IPS-15b (cell line): ENCODE measurements at regions not wholly inside any gene's neighbourhood (a gene's known extent, or its start where the extent isn't known, plus 50 kb on each side); places are given as distances from the start of the nearest gene placed in this dataset.

ENCODE experiments used
- H3K27me3 ChIP-seq: one replicate; pipeline ENCODE4 v1.6.1; 2013; ENCODE audit warnings: low read length; ENCODE audit not compliant: control insufficient read depth, insufficient read depth
- H3K36me3 ChIP-seq: one replicate; pipeline ENCODE4 v1.6.1; 2013; ENCODE audit warnings: low read length; ENCODE audit not compliant: control insufficient read depth, insufficient read depth
- H3K4me1 ChIP-seq: one replicate; pipeline ENCODE4 v1.6.1; 2013; ENCODE audit warnings: mild to moderate bottlenecking, low read length; ENCODE audit not compliant: control insufficient read depth, insufficient read depth
- H3K4me3 ChIP-seq: one replicate; pipeline ENCODE4 v1.5.1; 2013; ENCODE audit warnings: low read depth, low read length
- H3K9ac ChIP-seq: one replicate; pipeline ENCODE4 v1.6.1; 2013; ENCODE audit warnings: low read depth, mild to moderate bottlenecking, low read length
- H3K9me3 ChIP-seq: one replicate; pipeline ENCODE4 v1.6.1; 2013; ENCODE audit warnings: mild to moderate bottlenecking, low read length; ENCODE audit not compliant: control insufficient read depth, insufficient read depth

DNA sequence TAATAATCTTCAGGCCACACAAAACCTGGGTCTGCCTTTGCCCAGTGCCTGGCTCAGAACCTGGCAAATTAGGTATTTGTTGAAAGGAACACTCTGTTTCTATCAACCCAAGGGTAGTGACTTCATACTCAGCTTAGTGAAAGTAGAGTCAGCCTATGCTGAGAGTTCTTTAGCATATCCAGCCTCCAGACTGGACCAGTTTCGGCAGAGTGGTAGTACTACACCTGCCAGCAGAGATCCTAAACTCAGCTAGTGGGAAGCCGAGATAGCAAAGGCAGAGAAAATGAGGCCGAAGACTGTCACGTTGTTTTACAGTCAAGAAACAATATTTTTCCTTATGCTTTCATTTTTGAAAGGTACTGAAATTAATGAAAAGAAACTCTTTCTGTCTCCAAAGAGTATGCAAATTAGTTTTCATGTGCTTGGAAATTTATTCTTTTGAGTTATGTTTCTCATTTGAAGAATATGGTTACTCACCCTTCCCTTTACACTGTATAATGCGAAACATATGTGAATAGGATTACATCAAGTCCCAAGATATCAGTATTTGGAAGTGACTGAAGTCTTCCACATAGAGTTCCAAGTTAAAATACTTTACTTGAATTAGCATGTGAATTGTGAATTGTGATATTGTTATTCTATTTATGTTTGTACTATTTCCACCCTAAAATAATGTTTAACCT is 52.2 kb upstream of the UGP2 start:
- Histone ChIP-seq H3K9ac (no peak overlapping the region), H3K4me1 (peaks cover 7% of the 10 kb centered on the region), H3K36me3 (no peaks in the 10 kb centered on the region), H3K9me3 (no peaks in the 10 kb centered on the region), H3K27me3 (no peaks in the 10 kb centered on the region), H3K4me3 (no peak overlapping the region)

DNA sequence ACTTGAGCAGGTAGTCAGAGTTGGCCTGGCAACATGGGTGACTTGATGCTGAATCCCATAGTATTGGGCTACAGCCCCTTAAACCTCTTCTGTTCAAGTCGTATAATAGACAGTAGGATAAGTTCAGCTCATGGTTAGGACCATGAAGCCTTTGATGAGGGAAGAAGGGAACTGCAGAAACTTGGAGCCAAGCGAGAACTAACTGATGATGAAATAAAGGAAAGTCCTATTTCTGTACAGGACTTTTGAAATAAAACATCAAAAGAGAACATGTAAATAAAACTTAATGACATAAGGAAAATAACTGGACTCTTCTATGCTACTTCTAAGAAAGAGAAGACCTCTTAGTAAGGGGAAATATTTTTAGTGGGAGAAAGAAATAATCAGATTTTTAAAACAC is 51.2 kb upstream of the UGP2 start:
- Histone ChIP-seq H3K9ac (no peak overlapping the region), H3K4me1 (peaks cover 5% of the 10 kb centered on the region), H3K36me3 (no peaks in the 10 kb centered on the region), H3K9me3 (no peaks in the 10 kb centered on the region), H3K27me3 (no peaks in the 10 kb centered on the region), H3K4me3 (no peak overlapping the region)

DNA sequence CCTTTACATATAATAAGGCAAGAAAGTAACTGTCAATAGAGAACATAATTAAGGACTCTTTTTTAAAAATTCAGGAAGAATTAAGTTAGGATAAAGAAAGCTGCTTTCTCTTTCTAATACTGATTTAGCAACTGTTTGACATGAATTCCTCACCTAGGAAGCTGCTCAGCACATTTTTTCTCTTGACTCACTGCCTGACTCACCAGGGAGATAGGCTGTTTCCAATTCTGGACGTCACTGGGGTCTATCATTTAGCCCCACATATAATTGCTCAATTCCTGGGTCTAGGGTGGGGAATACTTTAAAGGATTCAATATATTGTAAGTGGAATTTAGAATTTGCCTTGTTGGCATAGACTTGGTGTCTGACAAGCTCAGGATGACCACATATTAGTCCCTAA is 50.8 kb upstream of the UGP2 start:
- H3K36me3 ChIP-seq = no peaks in the 10 kb centered on the region
- H3K9ac ChIP-seq = no peak overlapping the region
- no peaks in the 10 kb centered on the region for H3K27me3 ChIP-seq
- no peak overlapping the region for H3K4me3 ChIP-seq
- no peaks in the 10 kb centered on the region for H3K9me3 ChIP-seq
- H3K4me1 ChIP-seq = peaks cover 2% of the 10 kb centered on the region

DNA sequence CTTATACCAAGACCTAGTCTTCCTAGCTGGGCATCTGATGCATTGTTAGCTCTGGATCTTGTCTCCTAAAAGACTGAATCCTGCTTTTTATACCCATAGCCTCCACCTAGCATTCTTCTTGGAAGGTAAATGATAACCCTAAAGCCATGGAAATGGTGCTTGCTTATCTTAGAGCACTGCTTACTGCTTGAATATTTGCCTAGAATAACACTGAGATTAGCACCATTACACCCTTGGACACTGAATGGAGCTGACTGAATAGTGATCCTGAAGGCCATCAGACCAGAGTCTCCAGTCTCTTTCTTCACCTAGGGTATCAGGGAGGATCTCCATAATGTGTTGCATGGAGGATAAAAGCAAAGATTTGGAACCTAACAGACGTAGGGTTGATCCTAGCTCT is 50.3 kb upstream of the UGP2 start:
- Histone ChIP-seq H3K9me3 (no peaks in the 10 kb centered on the region), H3K9ac (no peak overlapping the region), H3K27me3 (no peaks in the 10 kb centered on the region), H3K36me3 (no peaks in the 10 kb centered on the region), H3K4me3 (no peak overlapping the region), H3K4me1 (peaks cover 2% of the 10 kb centered on the region)
